ENCODE measurements at regions not wholly inside any gene's neighbourhood (a gene's known extent, or its start where the extent isn't known, plus 50 kb on each side); places are given as distances from the start of the nearest gene placed in this dataset.

- H3K4me3 ChIP-seq (replicated peaks; ENCODE audit: low read depth, low read length), result no peak overlapping the region
- TF ChIP-seq CTCF (IDR thresholded peaks at IDR 0.05; ENCODE audit: low read depth, low read length, missing control alignments), result no peak
- DNase-seq (ENCODE audit: extremely low read depth, low read depth), result no peak
These were observed 142.6 kb downstream of the COPS8 start for GRCh38 chr2:237228281-237228625.

GRCh38 chr2:237229905-237230304, 144.2 kb downstream of the COPS8 start:
- no peak overlapping the region for H3K4me3 ChIP-seq (replicated peaks; ENCODE audit: low read depth, low read length)
- DNase-seq (ENCODE audit: extremely low read depth, low read depth), result no peak
- TF ChIP-seq CTCF (IDR thresholded peaks at IDR 0.05; ENCODE audit: low read depth, low read length, missing control alignments), result no peak

GRCh38 chr2:237230355-237230754, 144.7 kb downstream of the COPS8 start:
- H3K4me3 ChIP-seq (replicated peaks; ENCODE audit: low read depth, low read length), result no peak overlapping the region
- no peak for DNase-seq (ENCODE audit: extremely low read depth, low read depth)
- TF ChIP-seq CTCF (IDR thresholded peaks at IDR 0.05; ENCODE audit: low read depth, low read length, missing control alignments), result no peak

GRCh38 chr2:237231593-237231992, 145.9 kb downstream of the COPS8 start:
- no peak for TF ChIP-seq CTCF (IDR thresholded peaks at IDR 0.05; ENCODE audit: low read depth, low read length, missing control alignments)
- H3K4me3 ChIP-seq (replicated peaks; ENCODE audit: low read depth, low read length), result no peak overlapping the region
- DNase-seq (ENCODE audit: extremely low read depth, low read depth), result no peak

GRCh38 chr2:237232166-237232565, 146.5 kb downstream of the COPS8 start:
- no peak for DNase-seq (ENCODE audit: extremely low read depth, low read depth)
- TF ChIP-seq CTCF (IDR thresholded peaks at IDR 0.05; ENCODE audit: low read depth, low read length, missing control alignments), result no peak
- H3K4me3 ChIP-seq (replicated peaks; ENCODE audit: low read depth, low read length), result no peak overlapping the region

GRCh38 chr2:237234268-237234667, 148.6 kb downstream of the COPS8 start:
- no peak for DNase-seq (ENCODE audit: extremely low read depth, low read depth)
- no peak for TF ChIP-seq CTCF (IDR thresholded peaks at IDR 0.05; ENCODE audit: low read depth, low read length, missing control alignments)

GRCh38 chr2:237235383-237236095, 149.8 kb downstream of the COPS8 start:
- H3K4me3 ChIP-seq (replicated peaks; ENCODE audit: low read depth, low read length), result no peak overlapping the region
- TF ChIP-seq CTCF (IDR thresholded peaks at IDR 0.05; ENCODE audit: low read depth, low read length, missing control alignments), result no peak
- no peak for DNase-seq (ENCODE audit: extremely low read depth, low read depth)

More at GRCh38 chr2:237234268-237234667, 148.6 kb downstream of the COPS8 start:
- no peak overlapping the region for H3K4me3 ChIP-seq (replicated peaks; ENCODE audit: low read depth, low read length)

All from HFF-Myc (cell line).